Body of pancreas (tissue), 4 donors: ENCODE measurements at regions not wholly inside any gene's neighbourhood (a gene's known extent, or its start where the extent isn't known, plus 50 kb on each side); places are given as distances from the start of the nearest gene placed in this dataset.
A peak's percentile ranks its signal among the peaks of the same experiment; 100 is the strongest.

Source experiments
- ATAC-seq: fragments of 150-250 bp; one replicate; pipeline ENCODE4 v1.9.1; 2016
- DNase-seq, 4 donors: peaks; one replicate each; pipeline ENCODE4 v3.0.0-alpha.2; 2019
- H3K27ac ChIP-seq, 4 donors: fragments of 200-600 bp; sonication (generic); 1 replicate in 3 of 4; 2 replicates in 1 of 4; pipeline versions ENCODE4 v1.5.1 to v1.6.1; 2016 to 2019; ENCODE audit warnings: mild to moderate bottlenecking in 1 of 4, mixed read lengths in 1 of 4, moderate library complexity in 1 of 4
- H3K27me3 ChIP-seq, 2 donors: fragments of 200-600 bp; sonication (generic); one replicate each; pipeline ENCODE4 v1.6.0; 2016; ENCODE audit warnings: mild to moderate bottlenecking in 1 of 2
- H3K36me3 ChIP-seq, 2 donors: fragments of 200-600 bp; sonication (generic); replicated peaks in 1 of 2; 2 replicates each; pipeline ENCODE4 v1.5.1; 2016; ENCODE audit warnings: low read depth in 2 of 2; ENCODE audit not compliant: insufficient read depth in 1 of 2
- H3K4me1 ChIP-seq: fragments of 200-600 bp; sonication (generic); one replicate; pipeline ENCODE4 v1.6.0; 2016
- H3K4me3 ChIP-seq, 2 donors: fragments of 200-600 bp; sonication (generic); 1 replicate in 1 of 2; 2 replicates in 1 of 2; pipeline ENCODE4 v1.5.1; 2016 to 2019
- H3K9me3 ChIP-seq, 3 donors: fragments of 200-600 bp; sonication (generic); 1 replicate in 2 of 3; 2 replicates in 1 of 3; pipeline ENCODE4 v1.5.1; 2016
- POLR2A ChIP-seq, 3 donors: fragments of 450-650 bp; IDR thresholded peaks; one replicate each; pipeline ENCODE4 v1.6.1; 2016; ENCODE audit warnings: antibody characterized with exemption in 3 of 3, mild to moderate bottlenecking in 2 of 3
- WGBS, 2 donors: methylation state at CpG; one replicate each; pipeline ENCODE4 v1.1.5; 2017; 5-methylcytosine and 5-hydroxymethylcytosine counted together
- intact Hi-C: fragments of 100-400 bp; cut with DNase I; formaldehyde crosslinking; loops from one replicate; pipeline ENCODE4 v1.15.1; 2023
- TF ChIP-seq, protein P1 (sequence below), 7 experiments: fragments of 450-650 bp in 4 of 7; fragments of 200-600 bp in 3 of 7; sonication (generic) in 3 of 7; IDR thresholded peaks; one replicate each; pipeline ENCODE4 v1.5.1; 2016 to 2019; ENCODE audit warnings: antibody characterized with exemption in 7 of 7

DNA sequence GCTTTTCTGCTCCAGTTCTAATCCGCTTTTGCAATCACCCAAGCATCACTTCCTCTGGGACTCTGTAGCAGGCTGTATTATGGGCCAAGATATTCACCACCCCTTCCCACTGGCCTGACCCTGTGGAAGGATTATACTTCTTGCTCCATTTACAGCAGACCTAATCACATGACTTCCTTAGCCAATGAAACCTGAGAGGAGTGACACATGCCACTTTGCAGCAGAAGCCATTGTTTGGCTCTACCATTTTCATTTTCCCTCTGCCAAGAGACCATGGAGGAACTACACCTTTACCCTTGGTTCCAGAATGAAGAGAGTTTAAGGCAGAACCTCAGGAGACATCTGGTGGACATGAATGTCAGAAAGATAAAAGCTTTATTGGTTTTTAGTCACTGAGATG, 134.9 kb upstream of the HSD17B12 start:
- WGBS, 2 donors, result 86 to 100% methylated on average over 1 of the region's 1 CpG
- no peaks in the 10 kb centered on the region for H3K9me3 ChIP-seq
- H3K27me3 ChIP-seq, result no peaks in the 10 kb centered on the region
- intact Hi-C loops, result no loop called here
- no peak overlapping the region for H3K27ac ChIP-seq
- TF ChIP-seq POLR2A (IDR thresholded peaks at IDR 0.05), result no peak
- no peak for ATAC-seq
- no peak overlapping the region for H3K4me3 ChIP-seq
- H3K4me1 ChIP-seq, result peaks cover 11% of the 10 kb centered on the region
- H3K36me3 ChIP-seq, result no peaks in the 10 kb centered on the region
- no peak for DNase-seq

DNA sequence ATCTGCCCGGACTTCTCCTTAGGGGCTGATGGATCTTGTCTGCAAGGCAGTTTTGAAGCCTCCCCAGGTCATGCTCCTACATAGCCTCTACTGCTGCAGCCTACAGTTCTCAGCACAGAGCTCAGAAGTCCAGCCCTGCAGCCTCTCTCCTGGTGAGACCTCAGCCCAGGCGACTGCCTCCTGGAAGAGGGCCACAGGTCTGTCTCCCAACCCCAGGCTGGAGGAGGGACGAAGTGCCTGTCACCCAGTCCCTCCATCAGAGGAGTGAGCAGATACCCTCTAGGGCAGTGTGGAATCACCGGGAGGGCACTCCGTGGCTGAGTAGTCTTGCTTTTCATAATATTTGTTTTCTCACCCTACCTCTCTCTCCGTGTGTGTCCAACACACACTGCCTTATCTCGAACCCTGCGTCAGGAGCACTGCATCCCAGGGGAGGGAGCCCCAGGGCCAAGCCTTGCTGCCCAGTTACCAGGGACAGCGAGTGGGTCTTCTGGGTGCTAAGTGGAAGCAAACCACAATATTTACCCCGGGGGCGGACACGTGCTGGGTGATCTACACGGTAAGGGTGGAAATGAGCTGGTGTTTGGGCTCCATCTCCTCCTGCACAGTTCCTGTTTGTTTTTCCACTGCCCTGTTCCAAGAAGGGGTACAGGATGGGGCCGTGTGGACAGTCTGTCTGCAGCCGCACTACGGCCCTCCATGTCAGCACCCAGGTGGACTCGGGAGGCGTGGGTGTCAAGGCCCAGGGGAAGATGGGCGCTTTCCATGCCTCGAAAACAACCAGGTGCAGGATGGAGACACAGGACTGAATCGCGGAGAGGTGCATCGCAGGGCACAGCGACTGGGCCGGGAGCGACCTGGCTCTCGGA, 133.7 kb upstream of the HSD17B12 start:
- no peak overlapping the region for H3K27ac ChIP-seq
- intact Hi-C loops, result no loop called here
- no peaks in the 10 kb centered on the region for H3K9me3 ChIP-seq
- ATAC-seq (peak; percentile 42), DNase-seq (peak in 3 of 4 donors; percentile 28 to 51 (median 41))
- no peaks in the 10 kb centered on the region for H3K36me3 ChIP-seq
- WGBS, 2 donors, result 23 to 28% methylated on average over 19 to 20 of the region's 27 CpGs
- H3K4me3 ChIP-seq, result no peak overlapping the region
- TF ChIP-seq, protein P1, sequence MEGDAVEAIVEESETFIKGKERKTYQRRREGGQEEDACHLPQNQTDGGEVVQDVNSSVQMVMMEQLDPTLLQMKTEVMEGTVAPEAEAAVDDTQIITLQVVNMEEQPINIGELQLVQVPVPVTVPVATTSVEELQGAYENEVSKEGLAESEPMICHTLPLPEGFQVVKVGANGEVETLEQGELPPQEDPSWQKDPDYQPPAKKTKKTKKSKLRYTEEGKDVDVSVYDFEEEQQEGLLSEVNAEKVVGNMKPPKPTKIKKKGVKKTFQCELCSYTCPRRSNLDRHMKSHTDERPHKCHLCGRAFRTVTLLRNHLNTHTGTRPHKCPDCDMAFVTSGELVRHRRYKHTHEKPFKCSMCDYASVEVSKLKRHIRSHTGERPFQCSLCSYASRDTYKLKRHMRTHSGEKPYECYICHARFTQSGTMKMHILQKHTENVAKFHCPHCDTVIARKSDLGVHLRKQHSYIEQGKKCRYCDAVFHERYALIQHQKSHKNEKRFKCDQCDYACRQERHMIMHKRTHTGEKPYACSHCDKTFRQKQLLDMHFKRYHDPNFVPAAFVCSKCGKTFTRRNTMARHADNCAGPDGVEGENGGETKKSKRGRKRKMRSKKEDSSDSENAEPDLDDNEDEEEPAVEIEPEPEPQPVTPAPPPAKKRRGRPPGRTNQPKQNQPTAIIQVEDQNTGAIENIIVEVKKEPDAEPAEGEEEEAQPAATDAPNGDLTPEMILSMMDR (IDR thresholded peaks at IDR 0.05), result no peak
- no peak for TF ChIP-seq POLR2A (IDR thresholded peaks at IDR 0.05)
- peaks cover 11% of the 10 kb centered on the region for H3K4me1 ChIP-seq
- H3K27me3 ChIP-seq, result no peaks in the 10 kb centered on the region

DNA sequence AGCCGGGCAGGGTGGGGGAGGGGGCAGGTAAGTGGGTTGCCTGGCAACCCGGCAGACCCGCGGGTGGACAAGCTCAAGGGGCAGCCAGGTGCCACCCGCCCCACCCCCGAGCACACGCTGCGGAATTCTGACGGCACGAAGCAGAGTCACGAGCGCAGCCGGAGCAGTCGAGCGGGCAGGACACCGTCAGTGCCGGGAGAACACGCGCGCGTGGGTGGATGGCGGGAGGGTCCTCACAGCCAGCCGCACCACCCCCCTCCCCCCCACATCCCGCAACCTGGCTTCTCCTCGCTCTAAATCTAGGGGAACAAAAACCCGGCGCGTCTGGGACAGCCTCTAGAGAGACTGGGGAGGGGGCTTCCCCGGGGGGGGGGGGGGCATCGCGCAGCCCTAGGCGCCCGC, 133.1 kb upstream of the HSD17B12 start:
- peak; percentile 38 for ATAC-seq
- TF ChIP-seq POLR2A (IDR thresholded peaks at IDR 0.05), result no peak
- TF ChIP-seq, protein P1 (IDR thresholded peaks at IDR 0.05), result no peak
- Histone ChIP-seq H3K4me3 (no peak overlapping the region), H3K9me3 (no peaks in the 10 kb centered on the region), H3K27ac (no peak overlapping the region), H3K4me1 (peaks cover 11% of the 10 kb centered on the region), H3K27me3 (no peaks in the 10 kb centered on the region), H3K36me3 (no peaks in the 10 kb centered on the region)
- intact Hi-C loops, result no loop called here
- DNase-seq, result peak; percentile 13 to 36 (median 22)
- WGBS, 2 donors, result 0 to 2% methylated on average over 4 to 31 of the region's 33 CpGs

DNA sequence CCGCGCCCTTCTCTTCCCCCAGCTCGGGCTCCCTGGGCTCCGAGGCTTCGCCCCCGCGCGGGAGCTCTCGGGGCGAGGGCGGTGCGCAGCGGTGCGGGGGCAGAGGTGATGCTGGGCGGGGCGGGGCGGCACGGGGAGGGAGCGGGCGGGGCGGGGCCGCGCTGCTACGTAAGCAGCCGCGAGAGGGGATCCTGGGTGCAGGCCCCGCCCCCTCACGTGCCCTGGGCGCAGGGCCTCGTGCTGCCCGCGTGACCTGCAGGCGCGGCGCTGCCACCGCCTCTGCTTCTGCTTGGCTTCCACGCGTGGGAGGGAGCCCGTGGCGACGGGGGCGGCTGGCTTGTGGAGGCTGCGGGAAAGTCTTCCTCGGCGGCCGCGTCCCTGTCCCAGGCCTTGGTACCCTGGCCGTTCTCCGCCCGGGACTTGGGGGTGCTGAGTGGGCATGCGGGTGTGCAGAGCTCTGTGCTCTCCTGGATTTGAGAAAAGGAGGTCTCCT, 132.6 kb upstream of the HSD17B12 start:
- H3K9me3 ChIP-seq, result no peaks in the 10 kb centered on the region
- TF ChIP-seq POLR2A (IDR thresholded peaks at IDR 0.05), result no peak
- TF ChIP-seq, protein P1 (IDR thresholded peaks at IDR 0.05), result no peak
- no peaks in the 10 kb centered on the region for H3K36me3 ChIP-seq
- intact Hi-C loops, result no loop called here
- H3K27me3 ChIP-seq, result no peaks in the 10 kb centered on the region
- WGBS, 2 donors, result 32 to 95% methylated on average over 9 to 27 of the region's 51 CpGs
- ATAC-seq (peak; percentile 57), DNase-seq (peak; percentile 23 to 55 (median 48))
- no peak overlapping the region for H3K4me3 ChIP-seq
- peaks cover 11% of the 10 kb centered on the region for H3K4me1 ChIP-seq
- H3K27ac ChIP-seq, result no peak overlapping the region

DNA sequence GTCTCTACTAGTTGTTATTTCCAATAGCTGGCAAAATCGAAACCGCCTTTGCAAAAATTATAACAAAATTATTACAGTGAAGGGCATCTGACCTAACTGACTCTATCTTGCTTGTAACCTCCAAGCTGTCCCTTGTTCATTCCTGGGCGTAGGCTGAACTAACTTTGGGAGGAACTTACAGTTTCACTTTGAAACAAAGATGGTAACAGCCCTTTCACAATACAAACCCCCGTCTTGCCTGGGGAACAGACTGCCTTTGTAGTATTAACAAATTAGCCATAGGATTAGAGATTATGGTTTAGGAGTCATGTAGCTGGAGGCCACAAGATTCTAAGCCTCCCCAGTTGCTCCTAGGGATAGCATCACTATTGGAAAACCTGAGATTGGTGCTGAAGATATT, 131.6 kb upstream of the HSD17B12 start:
- 82 to 85% methylated on average over 4 of the region's 4 CpGs for WGBS, 2 donors
- H3K36me3 ChIP-seq, result no peaks in the 10 kb centered on the region
- H3K4me1 ChIP-seq, result peaks cover 11% of the 10 kb centered on the region
- H3K27me3 ChIP-seq, result no peaks in the 10 kb centered on the region
- no peak overlapping the region for H3K27ac ChIP-seq
- DNase-seq, result no peak
- intact Hi-C loops, result no loop called here
- no peaks in the 10 kb centered on the region for H3K9me3 ChIP-seq
- ATAC-seq, result no peak
- no peak overlapping the region for H3K4me3 ChIP-seq
- no peak for TF ChIP-seq POLR2A (IDR thresholded peaks at IDR 0.05)
- TF ChIP-seq, protein P1 (IDR thresholded peaks at IDR 0.05), result no peak
